ENCODE measurements at regions not wholly inside any gene's neighbourhood (a gene's known extent, or its start where the extent isn't known, plus 50 kb on each side); places are given as distances from the start of the nearest gene placed in this dataset.

- TF ChIP-seq FOSL1 (IDR thresholded peaks at IDR 0.05; ENCODE audit: low read depth) = no peak
- TF ChIP-seq POLR2AphosphoS5 (IDR thresholded peaks at IDR 0.05; ENCODE audit: low read depth, low read length) = no peak
- TF ChIP-seq, protein P1, sequence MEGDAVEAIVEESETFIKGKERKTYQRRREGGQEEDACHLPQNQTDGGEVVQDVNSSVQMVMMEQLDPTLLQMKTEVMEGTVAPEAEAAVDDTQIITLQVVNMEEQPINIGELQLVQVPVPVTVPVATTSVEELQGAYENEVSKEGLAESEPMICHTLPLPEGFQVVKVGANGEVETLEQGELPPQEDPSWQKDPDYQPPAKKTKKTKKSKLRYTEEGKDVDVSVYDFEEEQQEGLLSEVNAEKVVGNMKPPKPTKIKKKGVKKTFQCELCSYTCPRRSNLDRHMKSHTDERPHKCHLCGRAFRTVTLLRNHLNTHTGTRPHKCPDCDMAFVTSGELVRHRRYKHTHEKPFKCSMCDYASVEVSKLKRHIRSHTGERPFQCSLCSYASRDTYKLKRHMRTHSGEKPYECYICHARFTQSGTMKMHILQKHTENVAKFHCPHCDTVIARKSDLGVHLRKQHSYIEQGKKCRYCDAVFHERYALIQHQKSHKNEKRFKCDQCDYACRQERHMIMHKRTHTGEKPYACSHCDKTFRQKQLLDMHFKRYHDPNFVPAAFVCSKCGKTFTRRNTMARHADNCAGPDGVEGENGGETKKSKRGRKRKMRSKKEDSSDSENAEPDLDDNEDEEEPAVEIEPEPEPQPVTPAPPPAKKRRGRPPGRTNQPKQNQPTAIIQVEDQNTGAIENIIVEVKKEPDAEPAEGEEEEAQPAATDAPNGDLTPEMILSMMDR (IDR thresholded peaks at IDR 0.05 in 2 of 3, conservative IDR thresholded peaks at IDR 0.05 in 1 of 3; ENCODE audit: borderline replicate concordance in 1 of 3, insufficient read depth in 1 of 3, low read depth in 2 of 3, low read length in 2 of 3) = no peak
- no peak for TF ChIP-seq EZH2 (IDR thresholded peaks at IDR 0.05)
- no peak for TF ChIP-seq POLR2A (IDR thresholded peaks at IDR 0.05; ENCODE audit: borderline replicate concordance, extremely low read depth, insufficient read depth, insufficient read length)
- no peak for TF ChIP-seq EZH2phosphoT487 (IDR thresholded peaks at IDR 0.05; ENCODE audit: borderline replicate concordance)
Measured at GRCh38 chr6:14918200-14918907, 327.5 kb upstream of the JARID2 start.

Data from HCT116 (cell line).